OCI-LY1 (cell line): ENCODE measurements at regions not wholly inside any gene's neighbourhood (a gene's known extent, or its start where the extent isn't known, plus 50 kb on each side); places are given as distances from the start of the nearest gene placed in this dataset.

ENCODE experiments used
- H2AFZ ChIP-seq: fragments of 200-600 bp; sonication (generic), shearing (Covaris generic); 2 replicates; pipeline ENCODE4 v1.6.0; 2014; ENCODE audit warnings: antibody characterized with exemption, mild to moderate bottlenecking, low read length
- H3F3A ChIP-seq: fragments of 200-600 bp; sonication (generic), shearing (Covaris generic); 2 replicates; pipeline ENCODE4 v1.6.0; 2014; ENCODE audit warnings: mild to moderate bottlenecking, antibody characterized with exemption, low read length, moderate library complexity; ENCODE audit not compliant: insufficient read depth
- H3K27ac ChIP-seq: fragments of 200-600 bp; sonication (generic); 2 replicates; pipeline ENCODE4 v1.5.1; 2014; ENCODE audit warnings: low read length, mixed run types, mild to moderate bottlenecking, low read depth; ENCODE audit not compliant: poor library complexity, severe bottlenecking
- H3K27me3 ChIP-seq: fragments of 200-600 bp; sonication (generic); 2 replicates; pipeline ENCODE4 v1.6.0; 2014; ENCODE audit warnings: antibody characterized with exemption, mild to moderate bottlenecking, low read length, moderate library complexity; ENCODE audit not compliant: insufficient read depth
- H3K36me3 ChIP-seq: fragments of 200-600 bp; sonication (generic); 2 replicates; pipeline ENCODE4 v1.6.1; 2014; ENCODE audit warnings: mild to moderate bottlenecking, antibody characterized with exemption, low read length, moderate library complexity, mixed read lengths; ENCODE audit not compliant: insufficient read depth
- H3K4me1 ChIP-seq: fragments of 200-600 bp; sonication (generic); 2 replicates; pipeline ENCODE4 v1.5.1; 2014; ENCODE audit warnings: mild to moderate bottlenecking, low read length, moderate library complexity; ENCODE audit not compliant: insufficient read depth, severe bottlenecking
- H3K4me2 ChIP-seq: fragments of 200-600 bp; sonication (generic), shearing (Covaris generic); 2 replicates; pipeline ENCODE4 v1.6.1; 2014; ENCODE audit warnings: low read length
- H3K4me3 ChIP-seq: fragments of 200-600 bp; sonication (generic); 2 replicates; pipeline ENCODE4 v1.5.1; 2014; ENCODE audit warnings: low read length, low read depth, mild to moderate bottlenecking, mixed read lengths; ENCODE audit not compliant: poor library complexity, severe bottlenecking
- H3K79me2 ChIP-seq: fragments of 200-600 bp; shearing (Covaris generic); 2 replicates; pipeline ENCODE4 v1.6.1; 2016; ENCODE audit warnings: mixed run types, low read length, mixed read lengths; ENCODE audit not compliant: insufficient read depth
- H3K9ac ChIP-seq: fragments of 200-600 bp; sonication (generic), shearing (Covaris generic); 2 replicates; pipeline ENCODE4 v1.6.1; 2014; ENCODE audit warnings: mild to moderate bottlenecking, low read length, mixed read lengths
- H3K9me2 ChIP-seq: fragments of 200-600 bp; sonication (generic), shearing (Covaris generic); 2 replicates; pipeline ENCODE4 v1.6.1; 2014; ENCODE audit warnings: low read depth, mild to moderate bottlenecking, low read length, mixed read lengths
- H3K9me3 ChIP-seq: fragments of 200-600 bp; shearing (Covaris generic); 2 replicates; pipeline ENCODE4 v1.6.1; 2014; ENCODE audit warnings: low read length, mixed read lengths
- H4K20me1 ChIP-seq: fragments of 200-600 bp; sonication (generic), shearing (Covaris generic); 2 replicates; pipeline ENCODE4 v1.6.0; 2016; ENCODE audit warnings: mild to moderate bottlenecking, low read length; ENCODE audit not compliant: insufficient read depth
- CTCF ChIP-seq: fragments of 200-600 bp; sonication (generic), shearing (Covaris generic); IDR thresholded peaks from 2 replicates; pipeline ENCODE4 v1.5.1; 2017; ENCODE audit warnings: mild to moderate bottlenecking, antibody characterized with exemption, low read length, moderate library complexity, mixed read lengths
- EZH2 ChIP-seq: fragments of 200-600 bp; sonication (generic), shearing (Covaris generic); IDR thresholded peaks from 2 replicates; pipeline ENCODE4 v1.8.0; 2017; ENCODE audit warnings: borderline replicate concordance, mixed run types, mild to moderate bottlenecking, antibody characterized with exemption, low read length, moderate library complexity, mixed read lengths

GRCh38 chr18:10330428-10330827 lies 124.0 kb upstream of the APCDD1 start:
- Histone ChIP-seq H3K4me1 (no peaks in the 10 kb centered on the region), H4K20me1 (no peaks in the 10 kb centered on the region), H3K79me2 (no peaks in the 10 kb centered on the region), H3K9ac (no peak overlapping the region), H3K36me3 (no peaks in the 10 kb centered on the region), H3K9me2 (no peaks in the 10 kb centered on the region), H3K27me3 (0 out of 2 replicates have a peak, but pooled peaks cover 4% of the 10 kb centered on the region), H3K27ac (no peak overlapping the region), H3F3A (no peaks in the 10 kb centered on the region), H2AFZ (no peak overlapping the region), H3K9me3 (no peaks in the 10 kb centered on the region), H3K4me2 (no peak overlapping the region), H3K4me3 (no peak overlapping the region)
- TF ChIP-seq CTCF: no peak
- no peak for TF ChIP-seq EZH2

- no peak for TF ChIP-seq EZH2
- no peak for TF ChIP-seq CTCF
Observed at GRCh38 chr18:10332452-10332851, 122.0 kb upstream of the APCDD1 start.

GRCh38 chr18:10336749-10337350 lies 117.6 kb upstream of the APCDD1 start:
- Histone ChIP-seq H3K27me3 (peaks cover 10% of the 10 kb centered on the region; the same call in 1 of the 2 replicates), H2AFZ (no peak overlapping the region), H3K4me1 (no peaks in the 10 kb centered on the region), H3K4me2 (no peak overlapping the region), H3K36me3 (no peaks in the 10 kb centered on the region), H3F3A (no peaks in the 10 kb centered on the region), H3K9ac (no peak overlapping the region), H3K9me3 (no peaks in the 10 kb centered on the region), H3K4me3 (no peak overlapping the region), H3K27ac (no peak overlapping the region), H3K9me2 (no peaks in the 10 kb centered on the region), H4K20me1 (no peaks in the 10 kb centered on the region), H3K79me2 (no peaks in the 10 kb centered on the region)
- TF ChIP-seq EZH2 (no peak), CTCF (no peak)

More at GRCh38 chr18:10332452-10332851, 122.0 kb upstream of the APCDD1 start:
- no peaks in the 10 kb centered on the region for H3F3A ChIP-seq
- no peak overlapping the region for H2AFZ ChIP-seq
- no peaks in the 10 kb centered on the region for H3K36me3 ChIP-seq
- H3K4me2 ChIP-seq: no peak overlapping the region
- H3K9ac ChIP-seq: no peak overlapping the region
- no peaks in the 10 kb centered on the region for H3K4me1 ChIP-seq
- peaks cover 4% of the 10 kb centered on the region; the same call in 1 of the 2 replicates for H3K27me3 ChIP-seq
- no peak overlapping the region for H3K4me3 ChIP-seq
- no peaks in the 10 kb centered on the region for H4K20me1 ChIP-seq
- no peaks in the 10 kb centered on the region for H3K9me3 ChIP-seq
- H3K27ac ChIP-seq: no peak overlapping the region
- H3K9me2 ChIP-seq: no peaks in the 10 kb centered on the region
- no peaks in the 10 kb centered on the region for H3K79me2 ChIP-seq
